GM23338 (cell line): ENCODE measurements at regions not wholly inside any gene's neighbourhood (a gene's known extent, or its start where the extent isn't known, plus 50 kb on each side); places are given as distances from the start of the nearest gene placed in this dataset.

ENCODE experiments used
- ATAC-seq: fragments of 200-7000 bp; cut with Tn5 transposase; 3 replicates; pipeline ENCODE4 v1.9.1; 2020
- DNase-seq: peaks from one replicate; pipeline ENCODE4 v3.0.0-alpha.2; 2015; ENCODE audit warnings: low spot score
- H2AFZ ChIP-seq: fragments of 200-600 bp; sonication (generic); 2 replicates; pipeline ENCODE4 v1.8.0; 2016; ENCODE audit warnings: antibody characterized with exemption, mild to moderate bottlenecking, moderate library complexity
- H3F3A ChIP-seq: fragments of 200-600 bp; sonication (generic); replicated peaks from 2 replicates; pipeline ENCODE4 v1.8.0; 2017; ENCODE audit warnings: antibody characterized with exemption, mixed run types, low read depth
- H3K27ac ChIP-seq: fragments of 200-600 bp; sonication (generic); 2 replicates; pipeline ENCODE4 v1.6.1; 2016; ENCODE audit warnings: low read depth
- H3K27me3 ChIP-seq: fragments of 200-600 bp; sonication (generic); 2 replicates; pipeline ENCODE4 v1.8.0; 2016; ENCODE audit warnings: mild to moderate bottlenecking, mixed run types, moderate library complexity; ENCODE audit not compliant: insufficient read depth
- H3K36me3 ChIP-seq: fragments of 200-600 bp; sonication (generic); 2 replicates; pipeline ENCODE4 v1.8.0; 2016; ENCODE audit warnings: mild to moderate bottlenecking; ENCODE audit not compliant: insufficient read depth
- H3K4me1 ChIP-seq: fragments of 200-600 bp; sonication (generic); 2 replicates; pipeline ENCODE4 v1.8.0; 2016; ENCODE audit warnings: mild to moderate bottlenecking, moderate library complexity; ENCODE audit not compliant: insufficient read depth
- H3K4me2 ChIP-seq: fragments of 200-600 bp; sonication (generic); 2 replicates; pipeline ENCODE4 v1.7.1; 2017; ENCODE audit warnings: mixed run types
- H3K4me3 ChIP-seq: fragments of 200-600 bp; sonication (generic); 2 replicates; pipeline ENCODE4 v1.6.1; 2016; ENCODE audit warnings: mixed run types
- H3K79me2 ChIP-seq: fragments of 200-600 bp; sonication (generic); replicated peaks from 2 replicates; pipeline ENCODE4 v1.8.0; 2017; ENCODE audit warnings: mild to moderate bottlenecking; ENCODE audit not compliant: insufficient read depth
- H3K9me2 ChIP-seq: fragments of 200-600 bp; sonication (generic); 2 replicates; pipeline ENCODE4 v1.8.0; 2017; ENCODE audit not compliant: insufficient read depth
- H4K20me1 ChIP-seq: fragments of 200-600 bp; sonication (generic); replicated peaks from 2 replicates; pipeline ENCODE4 v1.8.0; 2017; ENCODE audit warnings: mild to moderate bottlenecking; ENCODE audit not compliant: insufficient read depth
- H3K27ac Mint-ChIP-seq: 2 replicates; pipeline ENCODE4 v1.8.0; 2020; ENCODE audit warnings: inconsistent platforms, mild to moderate bottlenecking, moderate library complexity, mixed read lengths
- H3K27me3 Mint-ChIP-seq: 3 replicates; pipeline ENCODE4 v1.8.0; 2022; ENCODE audit warnings: low read depth, mild to moderate bottlenecking, moderate library complexity, mixed read lengths, inconsistent platforms; ENCODE audit not compliant: insufficient read depth, poor library complexity
- H3K36me3 Mint-ChIP-seq: 3 replicates; pipeline ENCODE4 v1.8.0; 2021; ENCODE audit warnings: low read depth, mild to moderate bottlenecking, inconsistent platforms, moderate library complexity, mixed read lengths
- H3K4me1 Mint-ChIP-seq: 3 replicates; pipeline ENCODE4 v1.8.0; 2020; ENCODE audit warnings: mild to moderate bottlenecking, inconsistent platforms, mixed read lengths
- H3K4me3 Mint-ChIP-seq: 3 replicates; pipeline ENCODE4 v1.8.0; 2021; ENCODE audit warnings: moderate library complexity, mild to moderate bottlenecking, inconsistent platforms, mixed read lengths
- H3K9me3 Mint-ChIP-seq: 3 replicates; pipeline ENCODE4 v1.8.0; 2020; ENCODE audit warnings: moderate library complexity, mild to moderate bottlenecking, inconsistent platforms, mixed read lengths
- CREB1 ChIP-seq: fragments of 250-450 bp; sonication (Bioruptor Pico); IDR thresholded peaks from 2 replicates; pipeline ENCODE4 v1.5.0; 2020; ENCODE audit warnings: low read depth, mild to moderate bottlenecking, moderate library complexity
- ETS1 ChIP-seq: IDR thresholded peaks from 2 replicates; pipeline ENCODE4 v1.6.1; 2016; ENCODE audit warnings: antibody characterized with exemption
- EZH2 ChIP-seq: fragments of 200-600 bp; sonication (generic); IDR thresholded peaks from one replicate; pipeline ENCODE4 v1.8.0; 2017; ENCODE audit warnings: antibody characterized with exemption, mild to moderate bottlenecking, low read depth; ENCODE audit not compliant: unreplicated experiment
- EZH2phosphoT487 ChIP-seq: fragments of 200-600 bp; sonication (generic); IDR thresholded peaks from one replicate; pipeline ENCODE4 v1.8.1; 2018; ENCODE audit warnings: antibody characterized with exemption; ENCODE audit not compliant: unreplicated experiment
- JUNB ChIP-seq: IDR thresholded peaks from one replicate; pipeline ENCODE4 v1.6.1; 2016; ENCODE audit warnings: antibody characterized with exemption; ENCODE audit not compliant: unreplicated experiment
- NANOG ChIP-seq: IDR thresholded peaks from 2 replicates; pipeline ENCODE4 v1.6.1; 2016; ENCODE audit warnings: antibody characterized with exemption, borderline replicate concordance
- POLR2AphosphoS5 ChIP-seq: IDR thresholded peaks from 2 replicates; pipeline ENCODE4 v1.6.1; 2016; ENCODE audit warnings: antibody characterized with exemption, low read depth
- REST ChIP-seq: IDR thresholded peaks from one replicate; pipeline ENCODE4 v1.6.1; 2018; ENCODE audit warnings: antibody characterized with exemption; ENCODE audit not compliant: unreplicated experiment
- STAT1 ChIP-seq: IDR thresholded peaks from one replicate; pipeline ENCODE4 v1.6.1; 2016; ENCODE audit warnings: antibody characterized with exemption; ENCODE audit not compliant: unreplicated experiment
- ZNF114 ChIP-seq: fragments of 250-450 bp; sonication (Bioruptor Pico); IDR thresholded peaks from 2 replicates; pipeline ENCODE4 v1.5.0; 2020; ENCODE audit warnings: mild to moderate bottlenecking, moderate library complexity
- ZNF331 ChIP-seq: fragments of 250-450 bp; sonication (Bioruptor Pico); IDR thresholded peaks from 2 replicates; pipeline ENCODE4 v1.5.0; 2020; ENCODE audit warnings: low read depth, mild to moderate bottlenecking, moderate library complexity
- ZNF462 ChIP-seq: fragments of 250-450 bp; sonication (Bioruptor Pico); IDR thresholded peaks from 2 replicates; pipeline ENCODE4 v1.5.0; 2020; ENCODE audit warnings: mild to moderate bottlenecking, moderate library complexity
- TF ChIP-seq, protein P1 (sequence below), 2 experiments: fragments of 200-600 bp in 1 of 2; sonication (generic) in 1 of 2; conservative IDR thresholded peaks; 2 replicates each; pipeline versions ENCODE4 v1.5.1 to v1.6.1; 2016 to 2017; ENCODE audit warnings: antibody characterized with exemption in 2 of 2, low read depth in 2 of 2, mild to moderate bottlenecking in 2 of 2, moderate library complexity in 1 of 2

DNA sequence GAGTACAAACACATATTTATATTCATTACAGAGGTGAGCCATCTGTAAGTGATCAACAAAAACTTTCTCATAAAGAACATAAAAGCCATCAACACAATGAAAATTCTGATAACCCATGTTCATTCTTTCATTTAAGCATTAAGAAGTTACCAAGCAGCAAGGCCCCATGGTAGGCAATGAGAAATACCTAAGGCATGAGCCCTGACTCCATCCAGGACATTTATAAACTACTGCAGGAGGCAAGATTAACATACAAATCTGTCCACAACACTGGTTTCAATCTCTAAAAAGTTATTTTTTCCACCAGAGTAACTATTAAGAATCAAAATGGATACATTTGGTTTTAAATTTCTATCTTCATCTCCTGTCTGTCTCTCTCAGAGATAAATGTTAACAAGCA, 76.1 kb downstream of the SIPA1L2 start (continued):
- no peak for TF ChIP-seq ZNF462 (CRISPR knock-in tag)
- TF ChIP-seq STAT1, result no peak
- TF ChIP-seq EZH2phosphoT487, result no peak

DNA sequence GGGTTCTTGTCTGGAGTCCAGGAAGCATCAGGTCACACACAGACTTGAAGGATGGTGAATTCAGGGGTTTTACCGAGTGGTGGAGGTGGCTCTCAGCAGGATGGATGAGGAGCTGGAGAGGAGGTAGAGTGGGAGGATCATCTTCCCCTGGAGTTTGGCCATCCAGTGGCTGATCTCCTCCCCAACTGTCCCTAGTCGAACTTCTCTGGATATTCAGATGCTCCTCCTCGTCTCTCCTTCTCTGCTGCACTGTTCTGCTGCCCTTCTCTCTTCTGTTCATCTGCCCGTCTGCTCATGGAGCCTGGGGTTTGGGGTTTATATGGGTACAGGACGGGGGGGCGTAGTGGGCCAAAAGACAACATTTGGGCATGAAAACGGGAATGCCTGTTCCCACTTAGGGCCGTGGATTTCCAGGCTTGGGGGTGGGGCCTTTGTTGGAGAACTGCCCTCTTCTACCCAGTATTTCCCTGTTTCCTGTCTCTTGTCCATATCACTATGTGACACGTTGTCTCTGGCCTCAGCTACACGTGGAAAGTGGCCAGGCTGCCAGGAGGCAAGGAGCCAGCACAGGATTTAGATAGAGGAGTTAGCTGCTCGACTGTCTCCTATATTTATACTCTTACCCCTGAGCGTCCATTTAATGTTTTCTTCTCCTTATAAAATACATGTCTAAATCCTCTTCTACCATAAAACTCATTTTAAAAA, 76.7 kb downstream of the SIPA1L2 start:
- no peaks in the 10 kb centered on the region for H4K20me1 ChIP-seq
- Mint-ChIP-seq H3K36me3 (no peaks in the 10 kb centered on the region), H3K9me3 (no peaks in the 10 kb centered on the region), H3K4me1 (peaks cover 79% of the 10 kb centered on the region), H3K27ac (no peak overlapping the region), H3K27me3 (peaks cover 3% of the 10 kb centered on the region), H3K4me3 (no peak overlapping the region)
- H3K4me2 ChIP-seq, result no peak overlapping the region
- H3K27ac ChIP-seq, result no peak overlapping the region
- no peak overlapping the region for H3K4me3 ChIP-seq
- no peaks in the 10 kb centered on the region for H3K36me3 ChIP-seq
- no peaks in the 10 kb centered on the region for H3K9me2 ChIP-seq
- ATAC-seq, result no peak
- no peaks in the 10 kb centered on the region for H3K27me3 ChIP-seq
- H3K79me2 ChIP-seq, result no peaks in the 10 kb centered on the region
- H2AFZ ChIP-seq, result no peak overlapping the region
- peaks cover 76% of the 10 kb centered on the region for H3K4me1 ChIP-seq
- DNase-seq, result no peak
- H3F3A ChIP-seq, result no peaks in the 10 kb centered on the region
- no peak for TF ChIP-seq EZH2
- no peak for TF ChIP-seq STAT1
- no peak for TF ChIP-seq EZH2phosphoT487
- no peak for TF ChIP-seq REST
- no peak for TF ChIP-seq ZNF331 (CRISPR knock-in tag)
- no peak for TF ChIP-seq JUNB
- TF ChIP-seq, protein P1, sequence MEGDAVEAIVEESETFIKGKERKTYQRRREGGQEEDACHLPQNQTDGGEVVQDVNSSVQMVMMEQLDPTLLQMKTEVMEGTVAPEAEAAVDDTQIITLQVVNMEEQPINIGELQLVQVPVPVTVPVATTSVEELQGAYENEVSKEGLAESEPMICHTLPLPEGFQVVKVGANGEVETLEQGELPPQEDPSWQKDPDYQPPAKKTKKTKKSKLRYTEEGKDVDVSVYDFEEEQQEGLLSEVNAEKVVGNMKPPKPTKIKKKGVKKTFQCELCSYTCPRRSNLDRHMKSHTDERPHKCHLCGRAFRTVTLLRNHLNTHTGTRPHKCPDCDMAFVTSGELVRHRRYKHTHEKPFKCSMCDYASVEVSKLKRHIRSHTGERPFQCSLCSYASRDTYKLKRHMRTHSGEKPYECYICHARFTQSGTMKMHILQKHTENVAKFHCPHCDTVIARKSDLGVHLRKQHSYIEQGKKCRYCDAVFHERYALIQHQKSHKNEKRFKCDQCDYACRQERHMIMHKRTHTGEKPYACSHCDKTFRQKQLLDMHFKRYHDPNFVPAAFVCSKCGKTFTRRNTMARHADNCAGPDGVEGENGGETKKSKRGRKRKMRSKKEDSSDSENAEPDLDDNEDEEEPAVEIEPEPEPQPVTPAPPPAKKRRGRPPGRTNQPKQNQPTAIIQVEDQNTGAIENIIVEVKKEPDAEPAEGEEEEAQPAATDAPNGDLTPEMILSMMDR (conservative IDR thresholded peaks at IDR 0.05; ENCODE audit: low read depth in 2 of 2), result no peak
- TF ChIP-seq CREB1 (CRISPR knock-in tag), result no peak
- TF ChIP-seq POLR2AphosphoS5, result no peak
- TF ChIP-seq ZNF114 (CRISPR knock-in tag), result no peak
- TF ChIP-seq ETS1, result no peak
- no peak for TF ChIP-seq NANOG
